T-cell (primary cell): ENCODE measurements at regions not wholly inside any gene's neighbourhood (a gene's known extent, or its start where the extent isn't known, plus 50 kb on each side); places are given as distances from the start of the nearest gene placed in this dataset.

Source experiments
- ATAC-seq, 4 experiments: fragments of 200-7000 bp in 3 of 4; fragments of 150-1000 bp in 1 of 4; cut with Tn5 transposase; replicated peaks in 1 of 4; 1 replicate in 3 of 4; 2 replicates in 1 of 4; pipeline ENCODE4 v1.10.0; 2021; ENCODE audit warnings: moderate library complexity in 3 of 4, mild to moderate bottlenecking in 2 of 4, moderate number of reproducible peaks in 1 of 4
- CTCF ChIA-PET, 2 donors: fragments of 300-600 bp; sonication (Branson Sonifier 250); formaldehyde crosslinking; loops; one replicate each; lab custom pipeline; 2022; ENCODE audit warnings: antibody characterized with exemption in 2 of 2; lab: Charles Lee
- POLR2A ChIA-PET, 2 donors: fragments of 300-600 bp; sonication (Branson Sonifier 250); formaldehyde crosslinking; loops; one replicate each; lab custom pipeline; 2022; ENCODE audit warnings: antibody characterized with exemption in 2 of 2; lab: Charles Lee
- DNase-seq, 35 experiments: peaks; one replicate each; pipeline versions ENCODE4 v3.0.0 to v3.0.0-alpha.2; 2013 to 2023
- H3K27ac ChIP-seq: one replicate; pipeline ENCODE4 v1.5.1; 2013; ENCODE audit warnings: low read length
- H3K27me3 ChIP-seq, 2 experiments: replicated peaks in 1 of 2; 1 replicate in 1 of 2; 2 replicates in 1 of 2; pipeline versions ENCODE4 v1.6.1 to v1.7.0; 2013; ENCODE audit warnings: low read length in 1 of 2, mixed read lengths in 1 of 2; ENCODE audit not compliant: control insufficient read depth in 2 of 2, insufficient read depth in 2 of 2; ENCODE audit errors: extremely low read depth in 1 of 2
- H3K36me3 ChIP-seq, 2 donors: 1 replicate in 1 of 2; 2 replicates in 1 of 2; pipeline versions ENCODE4 v1.6.1 to v1.7.0; 2013; ENCODE audit warnings: low read length in 1 of 2; ENCODE audit not compliant: control insufficient read depth in 2 of 2, insufficient read depth in 1 of 2; ENCODE audit errors: extremely low read depth in 1 of 2
- H3K4me1 ChIP-seq, 2 experiments: 1 replicate in 1 of 2; 2 replicates in 1 of 2; pipeline versions ENCODE4 v1.6.1 to v1.7.0; 2013; ENCODE audit warnings: low read length in 2 of 2, mixed read lengths in 1 of 2; ENCODE audit not compliant: insufficient read depth in 2 of 2, control insufficient read depth in 1 of 2; ENCODE audit errors: extremely low read depth in 1 of 2
- H3K4me3 ChIP-seq, 2 donors: 1 replicate in 1 of 2; 2 replicates in 1 of 2; pipeline versions ENCODE4 v1.5.1 to v1.7.0; 2013; ENCODE audit warnings: mild to moderate bottlenecking in 2 of 2, low read length in 1 of 2, moderate library complexity in 1 of 2; ENCODE audit not compliant: control insufficient read depth in 1 of 2; ENCODE audit errors: extremely low read depth in 1 of 2
- H3K9me3 ChIP-seq: 2 replicates; pipeline ENCODE4 v1.7.0; 2013
- H3K27ac Mint-ChIP-seq, 2 donors: one replicate each; pipeline ENCODE4 v1.8.0; 2020 to 2021; ENCODE audit warnings: mild to moderate bottlenecking in 2 of 2, mixed read lengths in 2 of 2
- H3K27me3 Mint-ChIP-seq, 2 donors: one replicate each; pipeline ENCODE4 v1.8.0; 2021 to 2022; ENCODE audit warnings: mixed read lengths in 2 of 2
- H3K36me3 Mint-ChIP-seq: one replicate; pipeline ENCODE4 v1.8.0; 2021; ENCODE audit warnings: mixed read lengths
- H3K4me1 Mint-ChIP-seq, 3 donors: one replicate each; pipeline ENCODE4 v1.8.0; 2020 to 2022; ENCODE audit warnings: mixed read lengths in 3 of 3, mild to moderate bottlenecking in 1 of 3
- H3K4me3 Mint-ChIP-seq, 3 donors: one replicate each; pipeline ENCODE4 v1.8.0; 2020 to 2022; ENCODE audit warnings: mild to moderate bottlenecking in 3 of 3, mixed read lengths in 3 of 3, moderate library complexity in 3 of 3
- H3K9me3 Mint-ChIP-seq, 3 donors: one replicate each; pipeline ENCODE4 v1.8.0; 2020 to 2022; ENCODE audit warnings: mixed read lengths in 3 of 3
- WGBS: methylation state at CpG from one replicate; pipeline ENCODE4 v1.1.5; 2013; ENCODE audit warnings: missing lambda C conversion rate; ENCODE audit not compliant: insufficient coverage; 5-methylcytosine and 5-hydroxymethylcytosine counted together

- POLR2A ChIA-PET: interaction anchor here in 1 of 2 donors (0.5 to 0.6 kb wide), 2 partner anchors 9 to 107 kb away, joined by 5 to 7 read pairs; no protein-coding TSS in a partner anchor
- DNase-seq (no peak), ATAC-seq (no peak)
- no peaks in the 10 kb centered on the region for H3K9me3 ChIP-seq
- Mint-ChIP-seq H3K27me3 (peaks cover 1 to 5% of the 10 kb centered on the region in 2 donors), H3K9me3 (peaks cover 0 to 20% (median 16%) of the 10 kb centered on the region in 3 donors), H3K36me3 (no peaks in the 10 kb centered on the region), H3K4me1 (no peaks in the 10 kb centered on the region), H3K4me3 (no peak overlapping the region), H3K27ac (no peak overlapping the region)
- no peak overlapping the region for H3K27ac ChIP-seq
- H3K4me3 ChIP-seq: no peak overlapping the region
- CTCF ChIA-PET: no interaction called here
- H3K36me3 ChIP-seq: no peaks in the 10 kb centered on the region
- WGBS: no CpG with 5 or more reads among the region's 2 CpGs
- peaks cover 0 to 22% of the 10 kb centered on the region in 2 experiments for H3K27me3 ChIP-seq
- peaks cover 0 to 3% of the 10 kb centered on the region in 2 experiments for H3K4me1 ChIP-seq
These were observed 90.0 kb upstream of the PRR5 start for GRCh38 chr22:44611880-44612496.

- no peak overlapping the region for H3K4me3 ChIP-seq
- no peak overlapping the region for H3K27ac ChIP-seq
- peaks cover 10 to 20% of the 10 kb centered on the region in 2 donors for H3K27me3 Mint-ChIP-seq
- H3K9me3 ChIP-seq: no peaks in the 10 kb centered on the region
- H3K4me3 Mint-ChIP-seq: no peak overlapping the region
- ATAC-seq (no peak), DNase-seq (no peak)
- ChIA-PET CTCF (no interaction called here), POLR2A (interaction anchor here in 1 of 2 donors (0.6 kb wide), 1 partner anchor 147 kb away, joined by 3 read pairs; no protein-coding TSS in a partner anchor)
- no peak overlapping the region for H3K27ac Mint-ChIP-seq
- H3K4me1 ChIP-seq: no peaks in the 10 kb centered on the region
- no peaks in the 10 kb centered on the region for H3K4me1 Mint-ChIP-seq
- peaks cover 0 to 15% (median 12%) of the 10 kb centered on the region in 3 donors for H3K9me3 Mint-ChIP-seq
- no peaks in the 10 kb centered on the region for H3K36me3 Mint-ChIP-seq
- peaks cover 0 to 40% of the 10 kb centered on the region in 2 experiments for H3K27me3 ChIP-seq
- WGBS: 96% methylated on average over 5 of the region's 8 CpGs
- no peaks in the 10 kb centered on the region for H3K36me3 ChIP-seq
These were observed 91.9 kb upstream of the PRR5 start for GRCh38 chr22:44610071-44610470.

DNA sequence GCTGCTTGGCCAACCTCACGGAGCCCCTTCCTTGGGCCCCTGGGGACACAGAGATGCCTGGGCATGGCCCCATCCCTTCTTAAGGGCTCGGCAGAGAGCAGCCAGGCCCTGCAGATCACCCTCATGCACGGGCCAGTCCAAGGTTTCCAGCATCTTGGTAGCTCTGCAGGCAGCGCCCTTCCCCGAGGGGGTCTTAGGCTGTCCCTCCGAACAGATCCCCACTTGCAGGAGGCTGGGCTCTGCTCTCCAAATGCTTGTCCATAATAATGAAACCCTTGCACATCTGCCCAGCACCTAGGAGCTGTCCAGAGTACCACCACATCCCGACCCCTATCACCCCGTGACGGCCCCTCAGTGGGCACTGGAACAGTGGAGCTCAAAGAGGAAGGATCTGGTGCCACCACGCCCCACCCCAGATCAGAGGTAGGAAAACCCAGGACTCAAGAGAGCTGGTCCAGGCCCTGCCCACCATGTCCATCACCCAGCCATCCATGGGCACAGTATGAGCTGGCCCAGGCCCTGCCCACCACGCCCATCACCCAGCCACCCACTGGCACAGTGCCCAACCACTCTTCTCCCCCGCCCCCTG is 92.5 kb upstream of the PRR5 start:
- ATAC-seq (no peak), DNase-seq (no peak)
- H3K27ac Mint-ChIP-seq: no peak overlapping the region
- H3K36me3 Mint-ChIP-seq: no peaks in the 10 kb centered on the region
- ChIA-PET CTCF (no interaction called here), POLR2A (interaction anchor here in 1 of 2 donors (0.6 kb wide), 1 partner anchor 147 kb away, joined by 3 read pairs; no protein-coding TSS in a partner anchor)
- peaks cover 0 to 45% of the 10 kb centered on the region in 2 experiments for H3K27me3 ChIP-seq
- H3K4me3 ChIP-seq: no peak overlapping the region
- H3K9me3 Mint-ChIP-seq: peaks cover 0 to 10% (median 9%) of the 10 kb centered on the region in 3 donors
- H3K4me1 Mint-ChIP-seq: no peaks in the 10 kb centered on the region
- no peaks in the 10 kb centered on the region for H3K36me3 ChIP-seq
- no peak overlapping the region for H3K4me3 Mint-ChIP-seq
- no peaks in the 10 kb centered on the region for H3K4me1 ChIP-seq
- peaks cover 13 to 24% of the 10 kb centered on the region in 2 donors for H3K27me3 Mint-ChIP-seq
- no peak overlapping the region for H3K27ac ChIP-seq
- 83% methylated on average over 11 of the region's 12 CpGs for WGBS
- no peaks in the 10 kb centered on the region for H3K9me3 ChIP-seq

DNA sequence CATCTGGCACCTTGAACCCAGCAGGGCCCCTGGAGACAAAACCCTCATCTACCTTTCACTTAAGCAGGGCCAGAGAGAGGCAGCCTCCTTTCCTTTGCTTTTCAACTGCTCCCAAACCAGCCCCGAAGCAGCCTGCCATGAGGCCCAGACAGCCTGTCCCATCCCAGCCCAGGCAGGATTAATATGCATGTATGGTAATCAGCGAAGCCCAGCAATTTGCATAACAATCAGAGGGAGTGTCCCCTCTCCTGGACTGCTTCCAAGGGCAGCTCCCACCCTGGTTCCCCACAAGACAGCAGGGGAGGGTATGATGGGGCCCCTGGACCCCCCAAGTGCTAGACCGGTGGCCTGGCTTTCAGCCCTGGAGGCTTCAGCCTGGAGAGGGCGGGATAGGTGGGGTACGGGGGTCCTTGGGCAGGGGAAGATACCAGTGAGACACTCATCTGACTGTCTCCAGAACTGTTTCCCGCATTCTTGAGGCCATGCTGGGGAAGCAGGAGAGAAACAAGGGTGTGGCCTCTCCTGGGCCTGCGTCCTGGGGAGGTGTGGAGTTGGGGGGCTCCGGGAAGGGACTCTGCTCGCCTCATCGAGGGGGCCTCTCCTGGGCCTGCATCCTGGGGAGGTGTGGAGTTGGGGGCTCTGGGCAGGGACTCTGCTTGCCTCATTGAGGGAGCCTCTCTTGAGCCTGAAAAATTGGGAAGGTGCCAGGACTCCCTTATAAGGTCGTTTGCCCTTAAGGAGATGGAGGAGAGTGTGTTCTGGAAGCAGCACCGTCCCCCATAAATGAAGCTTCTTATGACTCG is 93.2 kb upstream of the PRR5 start:
- Histone ChIP-seq H3K27ac (no peak overlapping the region), H3K36me3 (no peaks in the 10 kb centered on the region), H3K4me3 (no peak overlapping the region), H3K4me1 (no peaks in the 10 kb centered on the region), H3K9me3 (no peaks in the 10 kb centered on the region), H3K27me3 (peaks cover 0 to 50% of the 10 kb centered on the region in 2 experiments)
- WGBS: 84% methylated on average over 9 of the region's 13 CpGs
- no peaks in the 10 kb centered on the region for H3K36me3 Mint-ChIP-seq
- H3K4me3 Mint-ChIP-seq: no peak overlapping the region
- ChIA-PET POLR2A (no interaction called here), CTCF (no interaction called here)
- H3K27me3 Mint-ChIP-seq: peaks cover 16 to 25% of the 10 kb centered on the region in 2 donors
- peaks cover 0 to 10% (median 9%) of the 10 kb centered on the region in 3 donors for H3K9me3 Mint-ChIP-seq
- no peak overlapping the region for H3K27ac Mint-ChIP-seq
- no peak for ATAC-seq
- no peaks in the 10 kb centered on the region for H3K4me1 Mint-ChIP-seq
- no peak for DNase-seq

DNA sequence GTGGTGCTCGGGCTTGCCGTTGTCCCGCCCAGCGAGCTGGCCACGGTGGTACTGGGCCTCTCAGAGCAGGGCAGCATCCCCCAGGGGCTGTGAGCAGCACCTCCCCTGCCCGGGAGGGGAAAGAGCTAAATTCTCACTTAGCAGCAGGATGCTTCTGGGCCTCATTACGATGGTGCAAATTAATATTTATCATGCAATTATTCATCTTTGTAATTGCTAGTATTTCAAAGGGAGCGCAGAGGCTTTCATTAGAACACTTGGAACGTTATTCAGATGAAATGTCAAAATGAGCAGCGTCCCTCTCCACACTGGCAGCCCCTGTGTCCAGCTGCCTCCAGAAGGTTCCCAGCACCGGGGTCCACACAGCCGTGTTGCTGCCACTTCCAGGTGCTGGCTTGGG is 95.9 kb upstream of the PRR5 start:
- no peak overlapping the region for H3K4me3 ChIP-seq
- H3K4me1 Mint-ChIP-seq: no peaks in the 10 kb centered on the region
- H3K4me1 ChIP-seq: no peaks in the 10 kb centered on the region
- peaks cover 21 to 29% of the 10 kb centered on the region in 2 donors for H3K27me3 Mint-ChIP-seq
- H3K27me3 ChIP-seq: peaks cover 0 to 64% of the 10 kb centered on the region in 2 experiments
- DNase-seq (no peak), ATAC-seq (no peak)
- H3K36me3 Mint-ChIP-seq: no peaks in the 10 kb centered on the region
- H3K4me3 Mint-ChIP-seq: no peak overlapping the region
- no peaks in the 10 kb centered on the region for H3K9me3 ChIP-seq
- H3K27ac Mint-ChIP-seq: no peak overlapping the region
- POLR2A ChIA-PET: no interaction called here
- CTCF ChIA-PET: no interaction called here
- peaks cover 0 to 3% (median 2%) of the 10 kb centered on the region in 3 donors for H3K9me3 Mint-ChIP-seq
- H3K36me3 ChIP-seq: no peaks in the 10 kb centered on the region
- H3K27ac ChIP-seq: no peak overlapping the region
- WGBS: 76% methylated on average over 10 of the region's 12 CpGs

DNA sequence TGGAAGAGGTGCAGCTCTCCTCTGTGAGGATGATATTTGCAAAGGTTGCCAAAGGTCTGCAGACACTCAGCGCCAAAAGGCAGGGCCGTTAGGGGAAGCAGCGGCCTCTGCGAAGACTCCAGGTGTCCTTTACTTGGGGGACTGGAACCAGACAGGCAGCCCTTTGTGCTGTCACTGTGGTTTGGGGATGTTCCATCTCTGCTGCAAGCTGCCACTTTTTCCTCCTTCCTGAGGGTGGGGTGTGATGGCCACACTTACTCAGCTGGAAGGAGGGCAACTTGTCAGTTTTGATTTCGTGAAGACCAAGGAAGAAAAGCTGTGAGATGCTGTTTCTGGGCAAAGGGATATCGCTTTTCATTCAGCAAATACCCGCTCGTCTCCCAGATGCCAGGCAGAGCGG is 96.5 kb upstream of the PRR5 start:
- Histone ChIP-seq H3K9me3 (no peaks in the 10 kb centered on the region), H3K27me3 (peaks cover 0 to 71% of the 10 kb centered on the region in 2 experiments), H3K4me3 (no peak overlapping the region), H3K4me1 (no peaks in the 10 kb centered on the region), H3K36me3 (no peaks in the 10 kb centered on the region), H3K27ac (no peak overlapping the region)
- H3K4me3 Mint-ChIP-seq: no peak overlapping the region
- H3K9me3 Mint-ChIP-seq: peaks cover 0 to 3% (median 0%) of the 10 kb centered on the region in 3 donors
- ChIA-PET CTCF (no interaction called here), POLR2A (no interaction called here)
- no peaks in the 10 kb centered on the region for H3K36me3 Mint-ChIP-seq
- ATAC-seq (no peak), DNase-seq (no peak)
- peaks cover 21 to 31% of the 10 kb centered on the region in 2 donors for H3K27me3 Mint-ChIP-seq
- H3K27ac Mint-ChIP-seq: no peak overlapping the region
- H3K4me1 Mint-ChIP-seq: no peaks in the 10 kb centered on the region
- 38% methylated on average over 7 of the region's 9 CpGs for WGBS
